ENCODE measurements at regions not wholly inside any gene's neighbourhood (a gene's known extent, or its start where the extent isn't known, plus 50 kb on each side); places are given as distances from the start of the nearest gene placed in this dataset.

DNA sequence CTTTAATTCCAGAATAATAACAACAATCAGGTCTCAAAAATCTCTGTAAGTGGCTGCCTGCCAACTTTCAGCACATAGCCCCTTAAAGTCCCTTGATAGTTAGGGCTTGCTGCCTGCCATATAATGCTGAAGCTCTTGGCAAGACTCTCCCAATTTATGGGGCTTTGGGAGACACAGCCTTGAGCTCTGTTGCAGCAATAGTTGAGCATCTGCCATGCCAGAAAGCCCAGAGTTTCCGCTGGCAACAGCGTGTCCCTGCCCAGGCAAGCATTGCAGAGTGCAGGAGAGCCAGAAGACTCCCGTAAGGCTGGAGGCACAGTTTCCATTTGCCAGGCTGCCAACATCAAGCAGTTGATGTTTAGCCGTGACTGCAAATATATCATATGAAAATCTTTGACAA is 678.5 kb upstream of the NUDT12 start:
- Mint-ChIP-seq H3K4me3 (no peak overlapping the region), H3K9me3 (no peaks in the 10 kb centered on the region), H3K27ac (no peak overlapping the region), H3K36me3 (no peaks in the 10 kb centered on the region), H3K27me3 (no peaks in the 10 kb centered on the region), H3K4me1 (ENCODE audit: low read depth) (no peaks in the 10 kb centered on the region)
- DNase-seq: no peak
- POLR2A ChIA-PET: no interaction called here
- intact Hi-C loops (cut with micrococcal nuclease): no loop called here
- CTCF ChIA-PET: no interaction called here

- no peaks in the 10 kb centered on the region for H3K27me3 Mint-ChIP-seq
Measured at GRCh38 chr5:104237586-104237985, 675.0 kb upstream of the NUDT12 start.

GRCh38 chr5:104223885-104224773 is 661.5 kb upstream of the NUDT12 start:
- Mint-ChIP-seq H3K9me3 (no peaks in the 10 kb centered on the region), H3K4me1 (ENCODE audit: low read depth) (no peaks in the 10 kb centered on the region), H3K27me3 (no peaks in the 10 kb centered on the region), H3K36me3 (no peaks in the 10 kb centered on the region), H3K4me3 (no peak overlapping the region), H3K27ac (no peak overlapping the region)
- intact Hi-C loops (cut with micrococcal nuclease): no loop called here
- DNase-seq: no peak
- CTCF ChIA-PET: no interaction called here
- POLR2A ChIA-PET: no interaction called here

More at GRCh38 chr5:104237586-104237985, 675.0 kb upstream of the NUDT12 start:
- CTCF ChIA-PET: no interaction called here
- POLR2A ChIA-PET: no interaction called here
- H3K27ac Mint-ChIP-seq: no peak overlapping the region
- no peaks in the 10 kb centered on the region for H3K4me1 Mint-ChIP-seq (ENCODE audit: low read depth)
- H3K36me3 Mint-ChIP-seq: no peaks in the 10 kb centered on the region
- intact Hi-C loops (cut with micrococcal nuclease): no loop called here
- H3K4me3 Mint-ChIP-seq: no peak overlapping the region
- H3K9me3 Mint-ChIP-seq: peaks cover 3% of the 10 kb centered on the region
- DNase-seq: no peak

DNA sequence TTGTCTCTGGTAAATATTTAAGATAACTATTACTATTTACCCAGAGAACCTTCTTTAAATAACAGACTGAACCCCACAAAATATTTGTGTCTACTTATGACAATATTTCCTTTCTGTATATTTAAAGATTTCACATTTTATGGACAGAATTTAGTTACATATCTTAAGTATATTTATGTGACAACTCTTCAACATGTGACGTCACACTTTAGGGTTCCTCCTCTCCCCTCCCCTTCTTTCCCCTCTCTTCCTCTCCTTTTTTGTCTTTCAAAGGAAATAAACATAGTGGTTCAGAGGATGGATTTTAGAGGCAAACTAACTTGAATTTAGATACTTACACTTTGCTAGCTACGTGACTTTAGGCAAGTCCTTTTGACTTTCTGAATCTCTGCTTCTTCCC is 655.6 kb upstream of the NUDT12 start:
- intact Hi-C loops (cut with micrococcal nuclease): no loop called here
- H3K27me3 Mint-ChIP-seq: no peaks in the 10 kb centered on the region
- H3K4me1 Mint-ChIP-seq (ENCODE audit: low read depth): no peaks in the 10 kb centered on the region
- no peak overlapping the region for H3K4me3 Mint-ChIP-seq
- peaks cover 1% of the 10 kb centered on the region for H3K9me3 Mint-ChIP-seq
- no peak overlapping the region for H3K27ac Mint-ChIP-seq
- no peaks in the 10 kb centered on the region for H3K36me3 Mint-ChIP-seq
- POLR2A ChIA-PET: no interaction called here
- CTCF ChIA-PET: no interaction called here
- DNase-seq: no peak

GRCh38 chr5:104213216-104213615 is 650.6 kb upstream of the NUDT12 start:
- peaks cover 9% of the 10 kb centered on the region for H3K9me3 Mint-ChIP-seq
- POLR2A ChIA-PET: no interaction called here
- H3K36me3 Mint-ChIP-seq: no peaks in the 10 kb centered on the region
- intact Hi-C loops (cut with micrococcal nuclease): no loop called here
- CTCF ChIA-PET: no interaction called here
- DNase-seq: no peak
- no peak overlapping the region for H3K27ac Mint-ChIP-seq
- H3K27me3 Mint-ChIP-seq: no peaks in the 10 kb centered on the region
- no peaks in the 10 kb centered on the region for H3K4me1 Mint-ChIP-seq (ENCODE audit: low read depth)
- no peak overlapping the region for H3K4me3 Mint-ChIP-seq

DNA sequence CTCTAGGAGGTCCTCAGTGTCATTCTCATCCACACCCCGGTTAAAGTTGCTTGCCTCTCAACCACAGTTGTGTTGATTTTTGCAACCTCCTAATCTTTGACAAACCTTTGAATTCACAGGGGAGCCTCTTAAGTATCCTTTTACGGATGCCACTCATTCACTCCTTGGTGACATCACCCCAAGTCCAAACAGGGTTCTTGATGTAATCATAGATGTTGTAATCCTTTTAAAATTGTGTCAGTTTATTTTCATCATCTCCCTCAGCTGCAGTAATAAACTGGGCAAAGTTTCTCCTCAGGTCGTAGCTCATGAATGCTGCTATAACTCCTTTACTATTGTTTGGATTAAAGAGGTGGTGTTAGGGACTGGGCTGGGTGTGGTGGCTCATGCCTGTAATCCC is 637.2 kb upstream of the NUDT12 start:
- Mint-ChIP-seq H3K36me3 (no peaks in the 10 kb centered on the region), H3K4me1 (ENCODE audit: low read depth) (no peaks in the 10 kb centered on the region), H3K9me3 (peaks cover 2% of the 10 kb centered on the region), H3K27ac (no peak overlapping the region), H3K4me3 (no peak overlapping the region), H3K27me3 (no peaks in the 10 kb centered on the region)
- POLR2A ChIA-PET: no interaction called here
- CTCF ChIA-PET: no interaction called here
- intact Hi-C loops (cut with micrococcal nuclease): no loop called here
- no peak for DNase-seq

DNA sequence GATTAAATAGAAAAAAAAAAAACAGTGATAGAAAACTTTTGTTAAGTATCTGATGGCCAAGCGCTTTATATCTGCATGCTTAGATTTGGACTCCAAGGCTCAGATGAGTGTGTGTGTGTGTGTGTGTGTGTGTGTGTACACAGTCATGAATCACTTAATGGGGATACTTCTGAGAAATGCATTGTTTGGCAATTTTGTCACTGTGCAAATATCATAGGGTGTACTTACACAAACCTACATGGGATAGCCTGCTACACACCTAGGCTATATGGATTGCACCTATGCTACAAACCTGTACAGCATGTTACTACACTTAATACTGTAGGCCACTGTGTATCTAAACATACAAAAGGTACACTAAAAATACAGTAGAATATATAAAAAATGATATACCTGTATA is 635.6 kb upstream of the NUDT12 start:
- CTCF ChIA-PET: no interaction called here
- Mint-ChIP-seq H3K4me3 (no peak overlapping the region), H3K36me3 (no peaks in the 10 kb centered on the region), H3K27me3 (no peaks in the 10 kb centered on the region), H3K27ac (no peak overlapping the region), H3K9me3 (peaks cover 3% of the 10 kb centered on the region), H3K4me1 (ENCODE audit: low read depth) (no peaks in the 10 kb centered on the region)
- POLR2A ChIA-PET: no interaction called here
- intact Hi-C loops (cut with micrococcal nuclease): no loop called here
- DNase-seq: no peak

- CTCF ChIA-PET: no interaction called here
- POLR2A ChIA-PET: no interaction called here
- intact Hi-C loops (cut with micrococcal nuclease): no loop called here
- DNase-seq: no peak
- Mint-ChIP-seq H3K27me3 (no peaks in the 10 kb centered on the region), H3K4me1 (ENCODE audit: low read depth) (no peaks in the 10 kb centered on the region), H3K27ac (no peak overlapping the region), H3K9me3 (peaks cover 27% of the 10 kb centered on the region), H3K36me3 (no peaks in the 10 kb centered on the region), H3K4me3 (no peak overlapping the region)
Measured at GRCh38 chr5:104189909-104190308, 627.3 kb upstream of the NUDT12 start.

DNA sequence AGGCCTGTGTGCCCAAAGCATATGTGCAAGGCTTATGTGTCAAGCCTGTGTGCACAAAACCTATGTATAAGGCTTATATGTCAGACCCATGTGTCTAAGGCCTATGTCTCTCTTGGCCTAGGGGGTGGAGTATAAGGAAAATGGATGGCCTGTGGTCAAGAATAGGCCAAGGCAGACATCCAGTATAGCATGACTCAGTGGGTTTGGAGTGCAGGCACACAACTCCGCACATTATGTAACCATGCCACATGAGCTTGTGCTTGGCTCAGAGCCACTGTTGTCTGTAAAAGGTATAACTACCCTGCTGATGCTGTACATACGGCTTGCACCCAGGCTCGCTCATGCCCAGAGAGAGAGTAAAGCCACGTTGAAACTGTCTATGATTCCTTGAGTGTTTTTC is 626.4 kb upstream of the NUDT12 start:
- H3K27me3 Mint-ChIP-seq: no peaks in the 10 kb centered on the region
- intact Hi-C loops (cut with micrococcal nuclease): no loop called here
- no peak overlapping the region for H3K4me3 Mint-ChIP-seq
- no peak overlapping the region for H3K27ac Mint-ChIP-seq
- CTCF ChIA-PET: no interaction called here
- H3K4me1 Mint-ChIP-seq (ENCODE audit: low read depth): no peaks in the 10 kb centered on the region
- no peaks in the 10 kb centered on the region for H3K36me3 Mint-ChIP-seq
- no peak for DNase-seq
- H3K9me3 Mint-ChIP-seq: peaks cover 27% of the 10 kb centered on the region
- POLR2A ChIA-PET: no interaction called here

DNA sequence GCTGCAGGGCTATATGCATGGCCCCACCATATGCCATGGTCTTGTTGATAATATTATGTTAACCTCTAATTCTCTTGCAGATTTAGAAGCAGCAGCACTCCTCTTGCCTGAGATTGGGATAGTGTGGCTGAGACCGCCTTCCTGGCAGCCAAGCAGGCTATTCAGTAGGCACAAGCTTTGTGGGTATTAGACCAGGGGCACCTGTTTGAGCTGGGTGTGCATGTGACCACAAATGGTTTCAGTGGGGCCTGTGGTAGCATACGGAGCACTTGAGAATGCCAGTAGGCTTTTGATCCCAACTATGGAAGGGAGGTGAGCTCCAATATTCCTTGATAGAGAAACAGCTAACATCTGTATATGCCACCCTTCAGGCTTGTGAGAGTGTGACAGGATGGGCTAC is 625.1 kb upstream of the NUDT12 start:
- intact Hi-C loops (cut with micrococcal nuclease): no loop called here
- H3K27ac Mint-ChIP-seq: no peak overlapping the region
- CTCF ChIA-PET: no interaction called here
- DNase-seq: no peak
- no peak overlapping the region for H3K4me3 Mint-ChIP-seq
- no peaks in the 10 kb centered on the region for H3K36me3 Mint-ChIP-seq
- no peaks in the 10 kb centered on the region for H3K4me1 Mint-ChIP-seq (ENCODE audit: low read depth)
- no peaks in the 10 kb centered on the region for H3K27me3 Mint-ChIP-seq
- H3K9me3 Mint-ChIP-seq: peaks cover 26% of the 10 kb centered on the region
- POLR2A ChIA-PET: no interaction called here

- Mint-ChIP-seq H3K27ac (no peak overlapping the region), H3K36me3 (no peaks in the 10 kb centered on the region), H3K4me1 (ENCODE audit: low read depth) (no peaks in the 10 kb centered on the region), H3K4me3 (no peak overlapping the region), H3K27me3 (no peaks in the 10 kb centered on the region), H3K9me3 (peaks cover 27% of the 10 kb centered on the region)
- intact Hi-C loops (cut with micrococcal nuclease): no loop called here
- CTCF ChIA-PET: no interaction called here
- DNase-seq: no peak
- POLR2A ChIA-PET: no interaction called here
Measured at GRCh38 chr5:104186510-104186909, 623.9 kb upstream of the NUDT12 start.

- Mint-ChIP-seq H3K9me3 (peaks cover 30% of the 10 kb centered on the region), H3K4me1 (ENCODE audit: low read depth) (no peaks in the 10 kb centered on the region), H3K36me3 (no peaks in the 10 kb centered on the region), H3K27ac (no peak overlapping the region), H3K27me3 (no peaks in the 10 kb centered on the region), H3K4me3 (no peak overlapping the region)
- ChIA-PET CTCF (no interaction called here), POLR2A (no interaction called here)
- intact Hi-C loops (cut with micrococcal nuclease): no loop called here
- DNase-seq: no peak
Measured at GRCh38 chr5:104186100-104186499, 623.5 kb upstream of the NUDT12 start.

- ChIA-PET POLR2A (no interaction called here), CTCF (no interaction called here)
- intact Hi-C loops (cut with micrococcal nuclease): no loop called here
- H3K9me3 Mint-ChIP-seq: peaks cover 49% of the 10 kb centered on the region
- H3K4me1 Mint-ChIP-seq (ENCODE audit: low read depth): no peaks in the 10 kb centered on the region
- H3K27me3 Mint-ChIP-seq: no peaks in the 10 kb centered on the region
- H3K4me3 Mint-ChIP-seq: no peak overlapping the region
- no peak for DNase-seq
- H3K36me3 Mint-ChIP-seq: peaks cover under 1% of the 10 kb centered on the region
- H3K27ac Mint-ChIP-seq: no peak overlapping the region
Measured at GRCh38 chr5:104184264-104184663, 621.7 kb upstream of the NUDT12 start.

All from activated CD4-positive, alpha-beta memory T cell treated with anti-CD3 and anti-CD28 coated beads for 36 hours (primary cell).